ENCODE measurements at regions not wholly inside any gene's neighbourhood (a gene's known extent, or its start where the extent isn't known, plus 50 kb on each side); places are given as distances from the start of the nearest gene placed in this dataset.
"Not testable (repeated sequence)": the region's sequence is repeated elsewhere in the genome, so short reads cannot be mapped to it uniquely, and the experiment has no call there.

DNA sequence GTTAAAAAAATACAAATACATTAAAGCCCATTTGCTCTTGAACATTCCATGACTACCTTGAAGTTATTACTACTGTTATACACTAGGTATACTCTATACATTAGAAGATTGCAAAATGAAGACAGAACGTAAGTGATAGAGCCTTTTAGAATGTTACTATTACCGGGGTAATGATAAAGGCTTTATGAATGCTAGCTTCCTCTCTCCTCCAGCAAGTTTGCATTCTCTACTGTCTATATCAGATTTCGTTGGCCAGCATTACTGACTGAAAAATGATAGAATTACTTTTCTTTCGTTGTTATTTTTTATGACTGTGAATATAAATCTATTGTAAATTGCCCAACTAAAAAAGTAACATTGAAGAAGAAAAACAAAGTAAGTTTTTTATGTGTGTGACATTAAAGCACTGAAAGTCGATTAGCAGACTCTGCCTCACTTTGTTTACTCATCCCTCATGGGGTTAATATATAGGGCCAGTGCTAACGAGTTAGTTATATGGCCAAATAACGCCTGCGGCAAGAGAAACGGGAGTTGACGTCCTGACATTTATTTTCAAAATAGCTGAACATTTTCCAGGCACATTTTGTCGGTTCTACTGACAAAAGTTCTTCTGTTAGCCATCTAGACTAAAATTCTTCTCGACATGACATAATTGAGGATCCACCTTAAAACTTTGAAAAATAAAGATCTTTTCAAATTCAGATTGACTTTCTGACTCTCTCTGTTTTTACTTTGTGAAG lies 163.8 kb upstream of the KITLG start:
- no peak for DNase-seq (ENCODE audit: low read depth in 4 of 4, low spot score in 3 of 4)

DNA sequence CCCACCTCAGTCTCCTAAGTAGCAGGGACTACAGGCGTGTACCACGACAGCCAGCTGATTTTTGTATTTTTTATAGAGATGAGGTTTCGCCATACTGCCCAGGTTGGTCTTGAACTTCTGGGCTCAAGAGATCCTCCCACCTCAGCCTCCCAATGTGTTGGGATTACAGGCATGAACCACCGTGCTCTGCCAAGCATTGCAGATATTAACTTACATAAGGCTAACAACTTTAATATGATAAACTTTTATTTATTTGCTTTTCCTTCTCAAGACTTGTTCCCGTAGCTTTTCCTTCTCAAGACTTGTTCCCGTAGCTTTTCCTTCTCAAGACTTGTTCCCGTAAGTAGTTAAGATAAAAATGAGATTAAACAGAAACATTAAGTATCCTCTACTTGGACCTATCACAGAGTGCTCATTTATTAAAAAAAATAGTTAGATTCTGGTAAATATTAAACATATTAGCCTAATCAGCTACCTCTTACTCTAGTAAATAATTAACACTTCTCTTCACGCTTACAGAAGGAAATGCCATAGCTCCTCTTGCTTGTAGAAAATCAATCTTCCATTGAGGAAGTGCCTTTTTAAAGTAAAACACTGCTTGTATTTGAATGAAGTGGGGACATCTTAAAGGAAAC lies 157.7 kb upstream of the KITLG start:
- DNase-seq (ENCODE audit: low read depth in 4 of 4, low spot score in 3 of 4) = no peak

DNA sequence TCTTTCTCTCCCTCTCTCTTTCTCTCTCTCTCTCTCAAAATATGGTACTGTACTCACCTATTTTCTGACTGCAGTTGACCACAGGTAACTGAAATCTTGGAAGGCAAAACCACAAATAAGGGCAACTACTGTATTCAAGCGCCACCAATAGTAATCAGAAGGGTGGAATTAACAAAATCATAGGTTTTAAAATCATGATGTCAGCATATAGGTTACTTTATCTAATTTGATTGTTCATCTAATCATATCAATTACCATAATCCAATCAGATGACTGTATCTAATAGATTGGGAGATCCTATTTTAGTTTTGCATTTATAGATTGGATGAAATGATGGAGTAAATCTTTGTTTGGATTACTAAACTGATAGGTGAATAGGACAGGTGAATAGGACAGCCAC lies 155.8 kb upstream of the KITLG start:
- DNase-seq (ENCODE audit: low read depth in 4 of 4, low spot score in 3 of 4) = no peak

GRCh38 chr12:88733008-88733407 lies 152.7 kb upstream of the KITLG start:
- no peak for DNase-seq (ENCODE audit: low read depth in 4 of 4, low spot score in 3 of 4)

DNA sequence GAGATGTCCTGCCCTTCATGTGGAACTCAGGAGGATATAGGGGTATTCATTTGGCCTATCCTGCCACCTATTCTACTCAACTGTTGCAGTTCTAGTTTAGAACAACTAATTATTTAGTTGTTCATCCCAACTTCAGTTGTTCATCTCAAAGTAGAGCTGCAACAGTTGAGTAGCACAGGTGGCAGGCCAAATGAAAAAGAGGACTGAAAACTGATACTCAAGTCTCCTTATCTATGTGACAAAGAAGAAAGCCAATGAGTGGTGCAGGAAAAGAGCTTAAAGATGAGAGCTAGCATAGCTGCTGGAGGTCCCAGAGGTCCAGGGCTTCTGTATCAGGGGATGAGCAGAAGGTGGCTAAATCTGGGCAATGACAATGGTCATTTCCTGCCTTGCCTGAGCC lies 148.9 kb upstream of the KITLG start:
- DNase-seq (ENCODE audit: low read depth in 4 of 4, low spot score in 3 of 4) = no peak

GRCh38 chr12:88726806-88727720 lies 146.8 kb upstream of the KITLG start:
- no peak for DNase-seq (ENCODE audit: low read depth in 4 of 4, low spot score in 3 of 4)

DNA sequence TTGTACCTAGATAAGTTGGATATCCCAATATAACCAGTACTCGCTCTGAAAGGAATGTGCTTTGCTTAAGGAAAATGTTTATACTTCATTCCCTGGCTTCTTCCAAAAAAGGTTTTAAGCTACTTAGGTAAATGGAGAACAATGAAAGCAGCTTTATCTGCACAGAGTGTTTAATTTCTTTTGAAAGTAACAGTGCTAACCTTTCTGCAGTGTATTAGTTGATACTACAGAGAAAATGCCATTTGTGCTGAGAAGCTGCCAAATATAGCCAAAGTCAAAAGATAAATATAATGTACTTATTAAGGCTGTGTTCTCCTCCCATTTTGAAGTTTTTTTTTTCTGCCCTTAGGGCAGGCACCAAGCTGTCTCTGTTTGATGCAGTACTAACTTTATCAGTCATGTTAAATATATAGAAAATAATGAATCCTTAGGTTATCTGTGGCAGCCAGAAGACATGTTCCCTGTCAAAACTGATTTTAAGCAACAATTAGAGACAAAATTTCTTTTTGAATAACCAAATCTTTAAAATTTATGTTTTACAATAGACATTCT lies 145.4 kb upstream of the KITLG start:
- no peak for DNase-seq (ENCODE audit: low read depth in 4 of 4, low spot score in 3 of 4)

- DNase-seq (ENCODE audit: low read depth in 4 of 4, low spot score in 3 of 4) = no peak
Measured at GRCh38 chr12:88723219-88723618, 142.9 kb upstream of the KITLG start.

- no peak for DNase-seq (ENCODE audit: low read depth in 4 of 4, low spot score in 3 of 4)
Measured at GRCh38 chr12:88720785-88721650, 140.7 kb upstream of the KITLG start.

- DNase-seq (ENCODE audit: low read depth in 4 of 4, low spot score in 3 of 4) = no peak
Measured at GRCh38 chr12:88720231-88720630, 140.0 kb upstream of the KITLG start.

DNA sequence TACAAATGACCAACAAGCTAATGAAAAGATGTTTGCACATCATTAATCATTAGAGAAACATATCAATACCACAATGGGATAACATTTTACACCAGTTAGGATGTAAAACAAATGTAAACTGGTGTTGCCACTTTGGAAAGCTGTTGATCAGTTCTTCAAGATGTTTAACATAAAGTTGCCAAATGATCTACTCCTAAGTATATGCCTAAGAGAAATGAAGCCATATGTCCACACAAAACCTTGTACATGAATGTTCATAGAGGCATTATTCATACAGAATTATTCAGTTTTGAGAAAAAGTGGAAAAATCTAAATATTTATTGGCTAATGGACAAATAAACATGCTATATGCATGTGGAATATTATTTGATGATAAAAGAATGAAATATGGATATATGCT lies 136.9 kb upstream of the KITLG start:
- DNase-seq (ENCODE audit: low read depth in 4 of 4, low spot score in 3 of 4) = no peak

DNA sequence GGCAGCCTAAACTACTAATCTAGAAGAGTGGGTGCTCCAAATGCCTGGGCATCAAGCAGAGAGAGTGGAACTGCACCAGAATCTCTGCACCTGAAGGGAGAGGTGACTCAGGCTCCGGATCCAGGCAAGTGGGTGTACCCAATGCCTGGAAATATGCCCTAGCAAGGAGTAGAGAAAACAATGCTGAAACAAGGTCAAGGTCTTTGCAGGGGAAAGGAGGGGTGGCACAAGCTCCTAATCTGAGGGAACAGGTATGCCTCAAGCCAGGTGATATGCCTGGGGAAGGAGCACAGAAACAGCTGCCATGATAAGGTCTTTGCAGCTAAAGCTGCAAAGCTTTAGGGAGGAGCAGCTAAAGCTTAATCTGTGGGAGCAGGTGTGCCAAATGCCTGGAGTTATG lies 136.0 kb upstream of the KITLG start:
- DNase-seq (ENCODE audit: low read depth in 4 of 4, low spot score in 3 of 4) = no peak

- no peak for DNase-seq (ENCODE audit: low read depth in 4 of 4, low spot score in 3 of 4)
Measured at GRCh38 chr12:88715673-88716072, 135.4 kb upstream of the KITLG start.

GRCh38 chr12:88714263-88714882 lies 134.1 kb upstream of the KITLG start:
- DNase-seq (ENCODE audit: low read depth in 4 of 4, low spot score in 3 of 4) = not testable (repeated sequence)

- DNase-seq (ENCODE audit: low read depth in 4 of 4, low spot score in 3 of 4) = no peak
Measured at GRCh38 chr12:88707800-88708199, 127.5 kb upstream of the KITLG start.

- no peak for DNase-seq (ENCODE audit: low read depth in 4 of 4, low spot score in 3 of 4)
Measured at GRCh38 chr12:88706286-88706685, 126.0 kb upstream of the KITLG start.

DNA sequence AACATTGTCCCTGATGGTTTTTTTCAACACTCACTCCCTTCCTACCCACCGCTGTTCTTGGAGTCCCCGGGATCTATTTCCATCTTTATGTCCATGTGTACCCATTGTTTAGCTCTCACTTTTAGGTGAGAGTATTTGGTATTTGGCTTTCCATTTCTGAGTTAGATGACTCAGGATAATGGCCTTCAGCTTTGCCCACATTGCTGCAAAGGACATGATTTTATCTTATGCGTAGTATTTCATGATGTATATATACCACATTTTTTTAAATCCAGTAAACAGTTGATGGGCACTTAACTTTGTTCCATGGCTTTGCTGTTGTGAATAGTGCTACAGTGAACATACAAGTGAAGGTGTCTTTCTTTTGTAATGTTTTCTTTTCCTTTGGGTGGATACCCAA lies 123.5 kb upstream of the KITLG start:
- DNase-seq (ENCODE audit: low read depth in 4 of 4, low spot score in 3 of 4) = no peak

- DNase-seq (ENCODE audit: low read depth in 4 of 4, low spot score in 3 of 4) = no peak
Measured at GRCh38 chr12:88698471-88698870, 118.2 kb upstream of the KITLG start.

- DNase-seq (ENCODE audit: low read depth in 4 of 4, low spot score in 3 of 4) = no peak
Measured at GRCh38 chr12:88693837-88694445, 113.7 kb upstream of the KITLG start.
